Upper lobe of right lung (tissue), 1 donor: ENCODE measurements at regions not wholly inside any gene's neighbourhood (a gene's known extent, or its start where the extent isn't known, plus 50 kb on each side); places are given as distances from the start of the nearest gene placed in this dataset.
A peak's percentile ranks its signal among the peaks of the same experiment; 100 is the strongest.

Experiments used
- ATAC-seq: fragments of 200-7000 bp; cut with Tn5 transposase; one replicate; pipeline ENCODE4 v1.9.1; 2020; ENCODE audit warnings: mild to moderate bottlenecking, moderate library complexity
- DNase-seq: peaks from one replicate; pipeline ENCODE4 v3.0.0-alpha.2; 2020
- H3K27ac ChIP-seq: fragments of 200-600 bp; one replicate; pipeline ENCODE4 v1.8.0; 2022
- H3K27me3 ChIP-seq: fragments of 200-600 bp; one replicate; pipeline ENCODE4 v1.8.0; 2022; ENCODE audit warnings: mild to moderate bottlenecking
- H3K36me3 ChIP-seq: fragments of 200-600 bp; one replicate; pipeline ENCODE4 v1.8.0; 2022
- H3K4me1 ChIP-seq: fragments of 200-600 bp; one replicate; pipeline ENCODE4 v1.8.0; 2022
- H3K4me3 ChIP-seq: fragments of 200-600 bp; one replicate; pipeline ENCODE4 v1.8.0; 2022; ENCODE audit warnings: mild to moderate bottlenecking
- H3K9me3 ChIP-seq: fragments of 200-600 bp; one replicate; pipeline ENCODE4 v1.8.0; 2022
- intact Hi-C: fragments of 100-400 bp; cut with DNase I; formaldehyde crosslinking; loops from one replicate; pipeline ENCODE4 v1.11.0; 2022
- TF ChIP-seq, protein P1 (sequence below): fragments of 200-600 bp; IDR thresholded peaks from one replicate; pipeline ENCODE4 v1.8.0; 2022; ENCODE audit warnings: antibody characterized with exemption
- donor health status: DM: no; HTN: yes; CAD: no; lungs with severe emphysema.

DNA sequence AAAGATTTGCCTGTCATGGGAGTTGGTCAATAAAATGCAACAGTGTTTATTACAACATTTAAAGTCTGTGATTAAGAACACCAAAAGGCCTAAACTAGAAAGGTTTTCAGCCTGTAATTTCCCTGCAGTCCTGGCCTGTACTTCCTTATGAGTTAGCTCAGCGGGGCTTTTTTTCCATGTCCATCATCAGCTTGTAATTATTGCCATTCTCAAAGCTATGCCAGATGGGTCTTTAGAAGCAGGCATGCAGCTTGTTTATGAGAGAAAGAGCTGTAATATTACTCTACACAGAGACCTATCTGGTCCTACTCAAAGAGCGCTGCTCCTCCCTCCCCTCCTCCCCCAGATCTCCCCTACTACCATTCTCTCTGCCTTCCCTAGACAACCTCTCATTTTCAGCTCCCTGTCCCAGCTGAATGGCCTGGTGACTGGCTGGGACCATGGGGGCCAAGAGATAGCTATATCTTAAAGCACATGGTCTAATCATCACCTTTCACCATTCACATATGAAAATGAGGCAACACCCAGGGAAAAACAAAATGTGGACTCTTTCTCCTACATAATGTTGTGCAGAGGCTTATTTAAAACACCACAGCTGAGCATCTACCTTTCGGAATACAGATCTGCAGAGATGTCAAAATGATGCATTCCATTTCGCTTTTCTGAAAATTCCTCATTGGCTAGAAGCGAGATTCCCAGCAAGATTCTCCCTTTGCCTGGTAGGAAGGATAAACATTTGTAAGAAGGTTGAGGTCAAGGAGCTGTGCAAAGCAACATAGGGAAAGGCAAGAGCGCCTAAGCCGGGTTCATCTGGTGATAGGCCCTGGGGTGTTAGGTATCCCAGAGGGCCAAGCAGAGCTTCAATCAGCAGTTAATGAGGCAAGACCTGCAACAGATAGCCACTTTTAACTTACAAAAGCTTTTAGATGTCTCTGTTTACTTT is 209.7 kb upstream of the CDKN3 start:
- intact Hi-C loops = no loop called here
- H3K9me3 ChIP-seq = no peaks in the 10 kb centered on the region
- no peak for ATAC-seq
- no peaks in the 10 kb centered on the region for H3K27me3 ChIP-seq
- no peaks in the 10 kb centered on the region for H3K36me3 ChIP-seq
- no peak overlapping the region for H3K4me3 ChIP-seq
- H3K27ac ChIP-seq = no peak overlapping the region
- no peaks in the 10 kb centered on the region for H3K4me1 ChIP-seq
- no peak for DNase-seq
- TF ChIP-seq, protein P1, sequence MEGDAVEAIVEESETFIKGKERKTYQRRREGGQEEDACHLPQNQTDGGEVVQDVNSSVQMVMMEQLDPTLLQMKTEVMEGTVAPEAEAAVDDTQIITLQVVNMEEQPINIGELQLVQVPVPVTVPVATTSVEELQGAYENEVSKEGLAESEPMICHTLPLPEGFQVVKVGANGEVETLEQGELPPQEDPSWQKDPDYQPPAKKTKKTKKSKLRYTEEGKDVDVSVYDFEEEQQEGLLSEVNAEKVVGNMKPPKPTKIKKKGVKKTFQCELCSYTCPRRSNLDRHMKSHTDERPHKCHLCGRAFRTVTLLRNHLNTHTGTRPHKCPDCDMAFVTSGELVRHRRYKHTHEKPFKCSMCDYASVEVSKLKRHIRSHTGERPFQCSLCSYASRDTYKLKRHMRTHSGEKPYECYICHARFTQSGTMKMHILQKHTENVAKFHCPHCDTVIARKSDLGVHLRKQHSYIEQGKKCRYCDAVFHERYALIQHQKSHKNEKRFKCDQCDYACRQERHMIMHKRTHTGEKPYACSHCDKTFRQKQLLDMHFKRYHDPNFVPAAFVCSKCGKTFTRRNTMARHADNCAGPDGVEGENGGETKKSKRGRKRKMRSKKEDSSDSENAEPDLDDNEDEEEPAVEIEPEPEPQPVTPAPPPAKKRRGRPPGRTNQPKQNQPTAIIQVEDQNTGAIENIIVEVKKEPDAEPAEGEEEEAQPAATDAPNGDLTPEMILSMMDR = no peak

- Histone ChIP-seq H3K36me3 (no peaks in the 10 kb centered on the region), H3K9me3 (no peaks in the 10 kb centered on the region), H3K4me3 (no peak overlapping the region), H3K27ac (no peak overlapping the region), H3K4me1 (no peaks in the 10 kb centered on the region), H3K27me3 (no peaks in the 10 kb centered on the region)
- DNase-seq (no peak), ATAC-seq (no peak)
- TF ChIP-seq, protein P1 = no peak
- intact Hi-C loops = no loop called here
Observed at GRCh38 chr14:54188064-54188666, 208.6 kb upstream of the CDKN3 start.

DNA sequence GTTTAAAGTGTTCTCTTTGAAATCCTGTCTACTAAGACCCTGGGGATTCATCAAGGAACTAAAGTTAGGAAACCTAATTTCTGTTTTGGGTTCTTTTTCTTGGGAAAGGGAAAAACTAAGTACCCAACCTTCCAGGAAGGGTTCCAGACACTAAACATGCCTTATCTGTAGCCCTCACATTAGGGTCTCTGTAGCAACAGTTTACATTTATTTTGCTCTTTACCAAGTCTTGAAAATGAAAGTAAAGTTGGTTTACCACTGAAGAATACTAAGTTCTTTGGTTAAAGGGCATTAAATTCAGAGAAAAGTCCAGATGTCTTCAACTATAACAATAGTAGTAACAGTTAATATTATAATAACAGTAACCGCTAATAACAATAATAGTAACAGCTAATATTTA is 207.5 kb upstream of the CDKN3 start:
- intact Hi-C loops = no loop called here
- H3K36me3 ChIP-seq = no peaks in the 10 kb centered on the region
- H3K9me3 ChIP-seq = no peaks in the 10 kb centered on the region
- no peaks in the 10 kb centered on the region for H3K27me3 ChIP-seq
- H3K4me1 ChIP-seq = no peaks in the 10 kb centered on the region
- ATAC-seq (no peak), DNase-seq (no peak)
- H3K27ac ChIP-seq = no peak overlapping the region
- TF ChIP-seq, protein P1 = no peak
- no peak overlapping the region for H3K4me3 ChIP-seq

- TF ChIP-seq, protein P1 = no peak
- H3K4me3 ChIP-seq = no peak overlapping the region
- intact Hi-C loops = no loop called here
- no peaks in the 10 kb centered on the region for H3K27me3 ChIP-seq
- H3K4me1 ChIP-seq = no peaks in the 10 kb centered on the region
- no peaks in the 10 kb centered on the region for H3K9me3 ChIP-seq
- ATAC-seq (peak; percentile 70), DNase-seq (no peak)
- no peak overlapping the region for H3K27ac ChIP-seq
- H3K36me3 ChIP-seq = no peaks in the 10 kb centered on the region
Observed at GRCh38 chr14:54189748-54190354, 207.0 kb upstream of the CDKN3 start.

- no peak for ATAC-seq
- H3K27ac ChIP-seq = no peak overlapping the region
Observed at GRCh38 chr14:54191846-54192245, 205.0 kb upstream of the CDKN3 start.

More at GRCh38 chr14:54191846-54192245, 205.0 kb upstream of the CDKN3 start:
- no peaks in the 10 kb centered on the region for H3K4me1 ChIP-seq
- H3K27me3 ChIP-seq = no peaks in the 10 kb centered on the region
- H3K36me3 ChIP-seq = no peaks in the 10 kb centered on the region
- DNase-seq = no peak
- TF ChIP-seq, protein P1 = no peak
- intact Hi-C loops = no loop called here
- H3K9me3 ChIP-seq = no peaks in the 10 kb centered on the region
- H3K4me3 ChIP-seq = no peak overlapping the region
